WTC11 (cell line): ENCODE measurements at regions not wholly inside any gene's neighbourhood (a gene's known extent, or its start where the extent isn't known, plus 50 kb on each side); places are given as distances from the start of the nearest gene placed in this dataset.

Experiments
- ATAC-seq: fragments of 200-7000 bp; cut with Tn5 transposase; 2 replicates; pipeline ENCODE4 v1.10.0; 2021; ENCODE audit warnings: mild to moderate bottlenecking, moderate library complexity
- CTCF ChIA-PET: fragments of 300-600 bp; sonication (Branson Sonifier 250); formaldehyde crosslinking; loops from one replicate; lab custom pipeline; 2021; ENCODE audit warnings: antibody characterized with exemption; lab: Charles Lee
- POLR2A ChIA-PET: fragments of 350-600 bp; sonication (Branson Sonifier 250); formaldehyde crosslinking; loops from one replicate; lab custom pipeline; 2021; ENCODE audit warnings: antibody characterized with exemption; lab: Charles Lee
- DNase-seq: peaks from one replicate; pipeline ENCODE4 v3.0.0; 2021; ENCODE audit warnings: low spot score
- H3K27ac Mint-ChIP-seq: 2 replicates; pipeline ENCODE4 v1.8.0; 2021; ENCODE audit warnings: mixed read lengths
- H3K27me3 Mint-ChIP-seq: 2 replicates; pipeline ENCODE4 v1.8.0; 2021; ENCODE audit warnings: low read depth, mild to moderate bottlenecking, moderate library complexity, mixed read lengths
- H3K36me3 Mint-ChIP-seq: 2 replicates; pipeline ENCODE4 v1.8.0; 2021; ENCODE audit warnings: mixed read lengths
- H3K4me1 Mint-ChIP-seq: 2 replicates; pipeline ENCODE4 v1.8.0; 2022; ENCODE audit warnings: mixed read lengths
- H3K4me3 Mint-ChIP-seq: 2 replicates; pipeline ENCODE4 v1.8.0; 2021; ENCODE audit warnings: mild to moderate bottlenecking, moderate library complexity, mixed read lengths
- H3K9me3 Mint-ChIP-seq: 2 replicates; pipeline ENCODE4 v1.8.0; 2021; ENCODE audit warnings: mixed read lengths
- AR ChIP-seq: fragments of 250-450 bp; sonication (Bioruptor Pico); IDR thresholded peaks from 2 replicates; pipeline ENCODE4 v1.9.0; 2021; ENCODE audit warnings: mild to moderate bottlenecking
- ATF1 ChIP-seq: sonication (generic); formaldehyde crosslinking; IDR thresholded peaks from 2 replicates; pipeline ENCODE4 v1.8.1; 2023; ENCODE audit warnings: mild to moderate bottlenecking, moderate library complexity, missing genetic modification reagents
- CREB1 ChIP-seq: sonication (generic); formaldehyde crosslinking; IDR thresholded peaks from 2 replicates; pipeline ENCODE4 v1.8.0; 2023; ENCODE audit warnings: mild to moderate bottlenecking, missing genetic modification reagents
- E2F5 ChIP-seq: sonication (generic); formaldehyde crosslinking; IDR thresholded peaks from 2 replicates; pipeline ENCODE4 v1.8.1; 2022; ENCODE audit warnings: mild to moderate bottlenecking, moderate library complexity, missing genetic modification reagents
- ELF4 ChIP-seq: sonication (generic); formaldehyde crosslinking; IDR thresholded peaks from 2 replicates; pipeline ENCODE4 v1.8.1; 2022; ENCODE audit warnings: low read depth, mild to moderate bottlenecking, moderate library complexity, missing genetic modification reagents
- GTF2I ChIP-seq: fragments of 250-450 bp; sonication (Bioruptor Pico); conservative IDR thresholded peaks from 2 replicates; pipeline ENCODE4 v1.4.0; 2021; ENCODE audit warnings: mild to moderate bottlenecking
- KAT7 ChIP-seq: sonication (generic); formaldehyde crosslinking; IDR thresholded peaks from 2 replicates; pipeline ENCODE4 v1.8.1; 2023; ENCODE audit warnings: missing genetic modification reagents, mild to moderate bottlenecking, borderline replicate concordance
- NFE2L1 ChIP-seq: sonication (generic); formaldehyde crosslinking; IDR thresholded peaks from 2 replicates; pipeline ENCODE4 v1.8.1; 2023; ENCODE audit warnings: missing genetic modification reagents
- OVOL2 ChIP-seq: fragments of 250-450 bp; sonication (Bioruptor Pico); IDR thresholded peaks from 2 replicates; pipeline ENCODE4 v1.9.0; 2021; ENCODE audit warnings: mild to moderate bottlenecking, borderline replicate concordance
- RORB ChIP-seq: fragments of 250-450 bp; sonication (Bioruptor Pico); IDR thresholded peaks from 2 replicates; pipeline ENCODE4 v1.9.0; 2021; ENCODE audit warnings: mild to moderate bottlenecking
- ZBTB21 ChIP-seq: sonication (generic); formaldehyde crosslinking; IDR thresholded peaks from 2 replicates; pipeline ENCODE4 v1.8.1; 2023; ENCODE audit warnings: mild to moderate bottlenecking, missing genetic modification reagents, borderline replicate concordance
- ZNF423 ChIP-seq: fragments of 250-450 bp; sonication (Bioruptor Pico); IDR thresholded peaks from 2 replicates; pipeline ENCODE4 v2.1.2; 2022; ENCODE audit warnings: mild to moderate bottlenecking, moderate library complexity
- ZNF671 ChIP-seq: fragments of 250-450 bp; sonication (Bioruptor Pico); IDR thresholded peaks from 2 replicates; pipeline ENCODE4 v1.8.0; 2021; ENCODE audit warnings: mild to moderate bottlenecking
- TF ChIP-seq, protein P1 (sequence below): sonication (generic); formaldehyde crosslinking; IDR thresholded peaks from 2 replicates; pipeline ENCODE4 v1.8.1; 2023; ENCODE audit warnings: mild to moderate bottlenecking, moderate library complexity, missing genetic modification reagents
- TF ChIP-seq, protein P2 (sequence below): sonication (generic); formaldehyde crosslinking; IDR thresholded peaks from 2 replicates; pipeline ENCODE4 v1.8.1; 2022; ENCODE audit warnings: low read depth, missing genetic modification reagents, borderline replicate concordance
- TF ChIP-seq, protein P3 (sequence below): sonication (generic); formaldehyde crosslinking; IDR thresholded peaks from 2 replicates; pipeline ENCODE4 v1.8.1; 2023; ENCODE audit warnings: mild to moderate bottlenecking, missing genetic modification reagents, moderate library complexity

DNA sequence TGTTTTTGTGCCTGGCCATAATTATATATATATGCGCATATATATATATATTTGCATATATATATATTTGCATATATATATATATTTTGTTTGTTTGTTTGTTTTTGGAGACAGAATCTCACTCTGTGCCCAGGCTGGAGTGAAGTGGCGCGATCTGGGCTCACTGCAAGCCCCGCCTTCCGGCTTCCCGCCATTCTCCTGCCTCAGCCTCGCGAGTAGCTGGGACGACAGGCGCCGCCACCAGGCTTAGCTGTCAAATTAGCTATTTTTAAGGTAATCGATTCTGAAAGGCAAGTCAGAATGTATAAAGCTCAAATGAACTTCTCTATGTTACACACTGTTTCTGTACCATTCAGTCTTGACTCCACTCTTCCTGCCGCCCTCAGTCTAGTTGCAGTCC is 273.3 kb downstream of the TRIML1 start:
- Mint-ChIP-seq H3K36me3 (peaks cover 2% of the 10 kb centered on the region; the same call in 1 of the 2 replicates), H3K9me3 (peaks cover 3% of the 10 kb centered on the region; the same call in 1 of the 2 replicates), H3K27ac (no peak overlapping the region)
- no peak for ATAC-seq
- POLR2A ChIA-PET = no interaction called here
- no peak for DNase-seq
- TF ChIP-seq GTF2I (CRISPR knock-in tag) = no peak
- TF ChIP-seq OVOL2 = no peak
- no peak for TF ChIP-seq ELF4 (CRISPR knock-in tag)
- no peak for TF ChIP-seq ZNF423 (CRISPR knock-in tag)
- no peak for TF ChIP-seq RORB (CRISPR knock-in tag)
- no peak for TF ChIP-seq NFE2L1
- TF ChIP-seq ZNF671 (CRISPR knock-in tag) = no peak
- TF ChIP-seq ZBTB21 = no peak
- no peak for TF ChIP-seq E2F5 (CRISPR knock-in tag)
- TF ChIP-seq, protein P1, sequence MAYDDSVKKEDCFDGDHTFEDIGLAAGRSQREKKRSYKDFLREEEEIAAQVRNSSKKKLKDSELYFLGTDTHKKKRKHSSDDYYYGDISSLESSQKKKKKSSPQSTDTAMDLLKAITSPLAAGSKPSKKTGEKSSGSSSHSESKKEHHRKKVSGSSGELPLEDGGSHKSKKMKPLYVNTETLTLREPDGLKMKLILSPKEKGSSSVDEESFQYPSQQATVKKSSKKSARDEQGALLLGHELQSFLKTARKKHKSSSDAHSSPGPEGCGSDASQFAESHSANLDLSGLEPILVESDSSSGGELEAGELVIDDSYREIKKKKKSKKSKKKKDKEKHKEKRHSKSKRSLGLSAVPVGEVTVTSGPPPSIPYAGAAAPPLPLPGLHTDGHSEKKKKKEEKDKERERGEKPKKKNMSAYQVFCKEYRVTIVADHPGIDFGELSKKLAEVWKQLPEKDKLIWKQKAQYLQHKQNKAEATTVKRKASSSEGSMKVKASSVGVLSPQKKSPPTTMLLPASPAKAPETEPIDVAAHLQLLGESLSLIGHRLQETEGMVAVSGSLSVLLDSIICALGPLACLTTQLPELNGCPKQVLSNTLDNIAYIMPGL (CRISPR knock-in tag) = no peak
- TF ChIP-seq AR (CRISPR knock-in tag) = no peak
- TF ChIP-seq, all 79 proteins: peak for 0
- H3K27me3 Mint-ChIP-seq = no peaks in the 10 kb centered on the region
- H3K4me3 Mint-ChIP-seq = no peak overlapping the region
- CTCF ChIA-PET = no interaction called here
- H3K4me1 Mint-ChIP-seq = peaks cover 24% of the 10 kb centered on the region

DNA sequence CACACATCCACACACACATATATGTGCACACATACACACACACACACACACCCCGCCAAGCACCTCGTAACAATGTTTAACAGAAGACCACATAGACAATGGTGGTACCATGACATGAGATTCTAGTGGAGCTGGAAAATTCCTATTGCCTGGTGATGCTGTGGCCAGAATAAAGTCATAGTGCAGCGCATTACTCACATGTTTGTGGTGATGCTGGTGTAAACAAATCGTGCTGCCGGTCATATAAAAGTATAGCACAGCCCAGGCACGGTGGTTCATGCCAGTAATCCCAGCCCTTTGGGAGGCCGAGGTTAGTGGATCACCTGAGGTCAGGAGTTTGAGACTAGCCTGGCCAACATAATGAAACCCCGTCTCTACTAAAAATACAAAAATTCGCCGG is 275.2 kb downstream of the TRIML1 start:
- Mint-ChIP-seq H3K4me1 (peaks cover 13% of the 10 kb centered on the region), H3K27me3 (no peaks in the 10 kb centered on the region), H3K9me3 (peaks cover 3% of the 10 kb centered on the region; the same call in 1 of the 2 replicates), H3K27ac (no peak overlapping the region), H3K36me3 (peaks cover 2% of the 10 kb centered on the region; the same call in 1 of the 2 replicates), H3K4me3 (no peak overlapping the region)
- ChIA-PET POLR2A (no interaction called here), CTCF (interaction anchor here (1.2 kb wide), 1 partner anchor 44 kb away, joined by 3 read pairs; no protein-coding TSS in a partner anchor)
- TF ChIP-seq, protein P2, sequence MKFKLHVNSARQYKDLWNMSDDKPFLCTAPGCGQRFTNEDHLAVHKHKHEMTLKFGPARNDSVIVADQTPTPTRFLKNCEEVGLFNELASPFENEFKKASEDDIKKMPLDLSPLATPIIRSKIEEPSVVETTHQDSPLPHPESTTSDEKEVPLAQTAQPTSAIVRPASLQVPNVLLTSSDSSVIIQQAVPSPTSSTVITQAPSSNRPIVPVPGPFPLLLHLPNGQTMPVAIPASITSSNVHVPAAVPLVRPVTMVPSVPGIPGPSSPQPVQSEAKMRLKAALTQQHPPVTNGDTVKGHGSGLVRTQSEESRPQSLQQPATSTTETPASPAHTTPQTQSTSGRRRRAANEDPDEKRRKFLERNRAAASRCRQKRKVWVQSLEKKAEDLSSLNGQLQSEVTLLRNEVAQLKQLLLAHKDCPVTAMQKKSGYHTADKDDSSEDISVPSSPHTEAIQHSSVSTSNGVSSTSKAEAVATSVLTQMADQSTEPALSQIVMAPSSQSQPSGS = no peak
- TF ChIP-seq ATF1 (CRISPR knock-in tag) = no peak
- no peak for TF ChIP-seq AR (CRISPR knock-in tag)
- TF ChIP-seq CREB1 (CRISPR knock-in tag) = no peak
- TF ChIP-seq, protein P3, sequence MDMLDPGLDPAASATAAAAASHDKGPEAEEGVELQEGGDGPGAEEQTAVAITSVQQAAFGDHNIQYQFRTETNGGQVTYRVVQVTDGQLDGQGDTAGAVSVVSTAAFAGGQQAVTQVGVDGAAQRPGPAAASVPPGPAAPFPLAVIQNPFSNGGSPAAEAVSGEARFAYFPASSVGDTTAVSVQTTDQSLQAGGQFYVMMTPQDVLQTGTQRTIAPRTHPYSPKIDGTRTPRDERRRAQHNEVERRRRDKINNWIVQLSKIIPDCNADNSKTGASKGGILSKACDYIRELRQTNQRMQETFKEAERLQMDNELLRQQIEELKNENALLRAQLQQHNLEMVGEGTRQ (CRISPR knock-in tag) = no peak
- TF ChIP-seq NFE2L1 = no peak
- no peak for TF ChIP-seq KAT7 (CRISPR knock-in tag)
- ATAC-seq = no peak
- no peak for DNase-seq
